Immature natural killer cell (primary cell): ENCODE measurements at regions not wholly inside any gene's neighbourhood (a gene's known extent, or its start where the extent isn't known, plus 50 kb on each side); places are given as distances from the start of the nearest gene placed in this dataset.
"Not testable (repeated sequence)": the region's sequence is repeated elsewhere in the genome, so short reads cannot be mapped to it uniquely, and the experiment has no call there.

ENCODE experiments used
- DNase-seq, 3 donors: peaks; one replicate each; pipeline ENCODE4 v3.0.0; 2022; ENCODE audit warnings: mixed read lengths in 1 of 3
- H3K27ac Mint-ChIP-seq, 6 donors: one replicate each; pipeline ENCODE4 v1.8.0; 2020; ENCODE audit warnings: mixed read lengths in 6 of 6, mild to moderate bottlenecking in 5 of 6, inconsistent platforms in 4 of 6, moderate library complexity in 3 of 6
- H3K27me3 Mint-ChIP-seq, 3 donors: one replicate each; pipeline ENCODE4 v1.8.0; 2020 to 2021; ENCODE audit warnings: low read depth in 3 of 3, mild to moderate bottlenecking in 3 of 3, mixed read lengths in 3 of 3, moderate library complexity in 3 of 3, inconsistent platforms in 1 of 3
- H3K36me3 Mint-ChIP-seq, 3 donors: one replicate each; pipeline ENCODE4 v1.8.0; 2020; ENCODE audit warnings: mixed read lengths in 3 of 3, inconsistent platforms in 2 of 3, mild to moderate bottlenecking in 2 of 3
- H3K4me1 Mint-ChIP-seq, 2 donors: one replicate each; pipeline ENCODE4 v1.8.0; 2020; ENCODE audit warnings: inconsistent platforms in 2 of 2, mild to moderate bottlenecking in 2 of 2, mixed read lengths in 2 of 2, moderate library complexity in 1 of 2
- H3K4me3 Mint-ChIP-seq, 5 donors: one replicate each; pipeline ENCODE4 v1.8.0; 2020; ENCODE audit warnings: mild to moderate bottlenecking in 5 of 5, mixed read lengths in 5 of 5, inconsistent platforms in 3 of 5, moderate library complexity in 3 of 5
- H3K9me3 Mint-ChIP-seq, 6 donors: one replicate each; pipeline ENCODE4 v1.8.0; 2020; ENCODE audit warnings: mild to moderate bottlenecking in 6 of 6, mixed read lengths in 6 of 6, inconsistent platforms in 4 of 6, moderate library complexity in 3 of 6

GRCh38 chr12:67472539-67472938 lies 176.0 kb upstream of the DYRK2 start:
- no peak for DNase-seq
- Mint-ChIP-seq H3K9me3 (peaks cover 1 to 2% (median 2%) of the 10 kb centered on the region in 6 donors), H3K4me3 (no peak overlapping the region), H3K27ac (no peak overlapping the region), H3K36me3 (peaks cover under 1 to 5% (median 2%) of the 10 kb centered on the region in 3 donors), H3K4me1 (peaks cover 5 to 17% of the 10 kb centered on the region in 2 donors), H3K27me3 (peaks cover 0 to 4% (median 0%) of the 10 kb centered on the region in 3 donors)

- Mint-ChIP-seq H3K36me3 (no peaks in the 10 kb centered on the region), H3K27me3 (peaks cover 0 to 2% (median 1%) of the 10 kb centered on the region in 3 donors), H3K27ac (no peak overlapping the region), H3K4me1 (no peaks in the 10 kb centered on the region), H3K9me3 (no peaks in the 10 kb centered on the region), H3K4me3 (no peak overlapping the region)
- DNase-seq, result no peak
Observed at GRCh38 chr12:67474934-67475620, 173.5 kb upstream of the DYRK2 start.

GRCh38 chr12:67475725-67476124 lies 172.8 kb upstream of the DYRK2 start:
- Mint-ChIP-seq H3K36me3 (no peaks in the 10 kb centered on the region), H3K27me3 (peaks cover 0 to 2% (median 1%) of the 10 kb centered on the region in 3 donors), H3K4me1 (no peaks in the 10 kb centered on the region), H3K27ac (no peak overlapping the region), H3K9me3 (no peaks in the 10 kb centered on the region), H3K4me3 (no peak overlapping the region)
- DNase-seq, result no peak

GRCh38 chr12:67477681-67478265 lies 170.8 kb upstream of the DYRK2 start:
- Mint-ChIP-seq H3K27me3 (peaks cover 0 to 1% (median 0%) of the 10 kb centered on the region in 3 donors), H3K27ac (no peak overlapping the region), H3K4me1 (peaks cover 7 to 8% of the 10 kb centered on the region in 2 donors), H3K36me3 (no peaks in the 10 kb centered on the region), H3K9me3 (no peaks in the 10 kb centered on the region), H3K4me3 (no peak overlapping the region)
- DNase-seq, result no peak

GRCh38 chr12:67482751-67483661 lies 165.5 kb upstream of the DYRK2 start:
- Mint-ChIP-seq H3K36me3 (peaks cover 0 to 6% (median 0%) of the 10 kb centered on the region in 3 donors), H3K4me3 (peak overlapping the region; percentile 11 to 68 (median 15))

GRCh38 chr12:67483871-67484554 lies 164.5 kb upstream of the DYRK2 start:
- H3K27me3 Mint-ChIP-seq, result peaks cover 0 to 1% (median under 1%) of the 10 kb centered on the region in 3 donors
- peaks cover 31 to 32% of the 10 kb centered on the region in 2 donors for H3K4me1 Mint-ChIP-seq
- H3K4me3 Mint-ChIP-seq, result peak overlapping the region in 1 of 5 donors; percentile 15
- peaks cover 1 to 6% (median 2%) of the 10 kb centered on the region in 3 donors for H3K36me3 Mint-ChIP-seq
- H3K9me3 Mint-ChIP-seq, result peaks cover 0 to 17% (median 2%) of the 10 kb centered on the region in 6 donors
- no peak for DNase-seq
- peak overlapping the region; percentile 22 to 89 (median 56) for H3K27ac Mint-ChIP-seq

More at GRCh38 chr12:67482751-67483661, 165.5 kb upstream of the DYRK2 start:
- Mint-ChIP-seq H3K9me3 (peaks cover 0 to 10% (median 0%) of the 10 kb centered on the region in 6 donors), H3K27me3 (peaks cover 0 to 1% (median 0%) of the 10 kb centered on the region in 3 donors), H3K4me1 (peaks cover 31 to 32% of the 10 kb centered on the region in 2 donors), H3K27ac (peak overlapping the region in 5 of 6 donors; percentile 22 to 89 (median 59))
- peak; percentile 40 to 73 (median 42) for DNase-seq

- Mint-ChIP-seq H3K4me1 (peaks cover 31 to 32% of the 10 kb centered on the region in 2 donors), H3K36me3 (peaks cover 6 to 12% (median 8%) of the 10 kb centered on the region in 3 donors), H3K4me3 (peak overlapping the region in 1 of 5 donors; percentile 16)
Observed at GRCh38 chr12:67484791-67485480, 163.6 kb upstream of the DYRK2 start.

GRCh38 chr12:67486671-67487070 lies 161.9 kb upstream of the DYRK2 start:
- no peak for DNase-seq
- H3K27me3 Mint-ChIP-seq, result peaks cover 0 to 8% (median 0%) of the 10 kb centered on the region in 3 donors
- H3K27ac Mint-ChIP-seq, result no peak overlapping the region
- peaks cover 5 to 37% (median 21%) of the 10 kb centered on the region in 6 donors for H3K9me3 Mint-ChIP-seq
- peaks cover 14 to 25% (median 18%) of the 10 kb centered on the region in 3 donors for H3K36me3 Mint-ChIP-seq
- peaks cover 31 to 32% of the 10 kb centered on the region in 2 donors for H3K4me1 Mint-ChIP-seq
- no peak overlapping the region for H3K4me3 Mint-ChIP-seq

More at GRCh38 chr12:67484791-67485480, 163.6 kb upstream of the DYRK2 start:
- no peak for DNase-seq
- peaks cover 0 to 5% (median 0%) of the 10 kb centered on the region in 3 donors for H3K27me3 Mint-ChIP-seq
- peaks cover 0 to 23% (median 10%) of the 10 kb centered on the region in 6 donors for H3K9me3 Mint-ChIP-seq
- peak overlapping the region; percentile 22 to 89 (median 56) for H3K27ac Mint-ChIP-seq

GRCh38 chr12:67488349-67488748 lies 160.2 kb upstream of the DYRK2 start:
- Mint-ChIP-seq H3K36me3 (peaks cover 27 to 38% (median 30%) of the 10 kb centered on the region in 3 donors), H3K4me1 (peaks cover 18% of the 10 kb centered on the region in 2 donors), H3K27ac (peak overlapping the region in 1 of 6 donors; percentile 34), H3K9me3 (peaks cover 11 to 49% (median 33%) of the 10 kb centered on the region in 6 donors)
- not testable (repeated sequence) for H3K27me3 Mint-ChIP-seq, DNase-seq, H3K4me3 Mint-ChIP-seq

- DNase-seq, result no peak
- H3K4me3 Mint-ChIP-seq, result no peak overlapping the region
- no peak overlapping the region for H3K27ac Mint-ChIP-seq
- H3K36me3 Mint-ChIP-seq, result peaks cover 27 to 38% (median 30%) of the 10 kb centered on the region in 3 donors
- H3K27me3 Mint-ChIP-seq, result peaks cover 0 to 10% (median 0%) of the 10 kb centered on the region in 3 donors
- peaks cover 12% of the 10 kb centered on the region in 2 donors for H3K4me1 Mint-ChIP-seq
- peaks cover 11 to 49% (median 33%) of the 10 kb centered on the region in 6 donors for H3K9me3 Mint-ChIP-seq
Observed at GRCh38 chr12:67489007-67489406, 159.5 kb upstream of the DYRK2 start.

- peaks cover 6 to 14% (median 12%) of the 10 kb centered on the region in 6 donors for H3K9me3 Mint-ChIP-seq
- DNase-seq, result no peak
- no peak overlapping the region for H3K4me3 Mint-ChIP-seq
- H3K27ac Mint-ChIP-seq, result no peak overlapping the region
- H3K36me3 Mint-ChIP-seq, result peaks cover 13 to 24% (median 14%) of the 10 kb centered on the region in 3 donors
- H3K4me1 Mint-ChIP-seq, result peaks cover 11% of the 10 kb centered on the region in 2 donors
- peaks cover 1 to 4% (median 2%) of the 10 kb centered on the region in 3 donors for H3K27me3 Mint-ChIP-seq
Observed at GRCh38 chr12:67496581-67496980, 152.0 kb upstream of the DYRK2 start.

- H3K27me3 Mint-ChIP-seq, result peaks cover 1 to 2% (median 2%) of the 10 kb centered on the region in 3 donors
- H3K4me3 Mint-ChIP-seq, result no peak overlapping the region
- H3K27ac Mint-ChIP-seq, result no peak overlapping the region
- peaks cover 12 to 14% of the 10 kb centered on the region in 2 donors for H3K4me1 Mint-ChIP-seq
- peaks cover 0 to 1% (median 0%) of the 10 kb centered on the region in 6 donors for H3K9me3 Mint-ChIP-seq
- H3K36me3 Mint-ChIP-seq, result peaks cover 0 to 10% (median 0%) of the 10 kb centered on the region in 3 donors
- no peak for DNase-seq
Observed at GRCh38 chr12:67498991-67499390, 149.6 kb upstream of the DYRK2 start.
